Activated CD4-positive, alpha-beta T cell treated with anti-CD3 and anti-CD28 coated beads for 36 hours (primary cell): ENCODE measurements at regions not wholly inside any gene's neighbourhood (a gene's known extent, or its start where the extent isn't known, plus 50 kb on each side); places are given as distances from the start of the nearest gene placed in this dataset.

Experiments used
- ATAC-seq: fragments of 200-7000 bp; cut with Tn5 transposase; one replicate; pipeline ENCODE4 v1.10.0; 2021; ENCODE audit warnings: mild to moderate bottlenecking, moderate library complexity
- CTCF ChIA-PET: fragments of 350-600 bp; sonication (Branson Sonifier 250); formaldehyde crosslinking; loops from one replicate; lab custom pipeline; 2021; ENCODE audit warnings: antibody characterized with exemption; lab: Charles Lee
- POLR2A ChIA-PET: fragments of 350-600 bp; sonication (Branson Sonifier 250); formaldehyde crosslinking; loops from one replicate; lab custom pipeline; 2021; ENCODE audit warnings: antibody characterized with exemption, inconsistent platforms; lab: Charles Lee
- DNase-seq: peaks from one replicate; pipeline ENCODE4 v3.0.0-alpha.2; 2020
- H3K27ac Mint-ChIP-seq: one replicate; pipeline ENCODE4 v1.8.0; 2021; ENCODE audit warnings: mixed read lengths
- H3K27me3 Mint-ChIP-seq: one replicate; pipeline ENCODE4 v1.8.0; 2021; ENCODE audit warnings: mixed read lengths
- H3K36me3 Mint-ChIP-seq: one replicate; pipeline ENCODE4 v1.8.0; 2021; ENCODE audit warnings: low read depth, mixed read lengths
- H3K4me1 Mint-ChIP-seq: one replicate; pipeline ENCODE4 v1.8.0; 2021; ENCODE audit warnings: mixed read lengths
- H3K4me3 Mint-ChIP-seq: one replicate; pipeline ENCODE4 v1.8.0; 2021; ENCODE audit warnings: mild to moderate bottlenecking, moderate library complexity, mixed read lengths
- H3K9me3 Mint-ChIP-seq: one replicate; pipeline ENCODE4 v1.8.0; 2021; ENCODE audit warnings: low read depth, mixed read lengths
- intact Hi-C, 2 experiments: fragments of 100-400 bp; cut with DNase I in 1 of 2; cut with micrococcal nuclease in 1 of 2; formaldehyde crosslinking; loops; one replicate each; pipeline versions ENCODE4 v1.14.2 to v1.15.1; 2022 to 2024; cut with DNase I, micrococcal nuclease

DNA sequence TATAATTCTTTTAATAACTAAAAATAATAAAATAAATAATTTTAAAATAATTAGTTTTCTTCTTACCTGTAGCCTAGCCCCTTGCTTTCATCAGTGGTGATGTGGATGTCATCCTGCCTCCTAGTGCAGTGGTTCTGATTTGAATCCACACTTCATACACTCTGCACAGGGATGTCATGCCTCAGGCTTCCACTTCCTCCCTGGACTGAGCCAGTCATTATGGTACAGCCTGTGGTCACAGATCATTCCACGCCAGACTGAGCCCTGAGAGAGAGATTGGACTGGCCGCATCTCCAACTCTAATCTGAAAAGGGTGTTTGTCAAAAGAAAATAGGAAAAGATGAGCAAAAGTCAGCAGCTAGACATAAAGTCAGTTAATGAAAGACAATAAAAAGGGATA lies 436.2 kb upstream of the IGFBP3 start:
- H3K27me3 Mint-ChIP-seq = no peaks in the 10 kb centered on the region
- ChIA-PET CTCF (no interaction called here), POLR2A (no interaction called here)
- H3K4me1 Mint-ChIP-seq = no peaks in the 10 kb centered on the region
- no peak overlapping the region for H3K4me3 Mint-ChIP-seq
- H3K36me3 Mint-ChIP-seq = no peaks in the 10 kb centered on the region
- ATAC-seq (no peak), DNase-seq (no peak)
- peaks cover 2% of the 10 kb centered on the region for H3K9me3 Mint-ChIP-seq
- H3K27ac Mint-ChIP-seq = no peak overlapping the region
- intact Hi-C loops = no loop called here

DNA sequence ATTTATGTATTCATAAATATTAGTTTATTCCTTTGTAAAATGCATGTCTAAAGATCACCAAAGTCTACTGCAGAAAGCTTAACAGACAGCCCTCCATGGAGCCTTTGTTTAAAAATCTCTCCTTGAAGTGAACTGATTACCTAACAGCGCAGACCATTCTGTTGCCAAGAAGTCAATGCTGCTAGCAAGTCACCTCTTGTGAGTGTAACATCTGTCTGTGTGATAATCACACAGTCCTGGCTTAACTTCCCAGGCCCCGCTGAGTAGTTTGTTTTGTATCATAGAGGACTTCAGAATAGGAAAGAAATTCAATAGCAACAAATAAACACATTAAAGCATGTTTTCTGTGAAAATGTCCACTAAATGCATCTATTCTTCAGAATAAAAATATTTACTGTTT lies 435.3 kb upstream of the IGFBP3 start:
- H3K4me3 Mint-ChIP-seq = no peak overlapping the region
- intact Hi-C loops = no loop called here
- CTCF ChIA-PET = interaction anchor here (0.9 to 1.1 kb wide), 2 partner anchors 40 to 464 kb away, joined by 3 read pairs; no protein-coding TSS in a partner anchor
- no peaks in the 10 kb centered on the region for H3K27me3 Mint-ChIP-seq
- DNase-seq (no peak), ATAC-seq (no peak)
- H3K36me3 Mint-ChIP-seq = no peaks in the 10 kb centered on the region
- H3K4me1 Mint-ChIP-seq = no peaks in the 10 kb centered on the region
- H3K9me3 Mint-ChIP-seq = peaks cover 2% of the 10 kb centered on the region
- POLR2A ChIA-PET = interaction anchor here (0.5 kb wide), 1 partner anchor 289 kb away, joined by 3 read pairs; no protein-coding TSS in a partner anchor
- no peak overlapping the region for H3K27ac Mint-ChIP-seq

DNA sequence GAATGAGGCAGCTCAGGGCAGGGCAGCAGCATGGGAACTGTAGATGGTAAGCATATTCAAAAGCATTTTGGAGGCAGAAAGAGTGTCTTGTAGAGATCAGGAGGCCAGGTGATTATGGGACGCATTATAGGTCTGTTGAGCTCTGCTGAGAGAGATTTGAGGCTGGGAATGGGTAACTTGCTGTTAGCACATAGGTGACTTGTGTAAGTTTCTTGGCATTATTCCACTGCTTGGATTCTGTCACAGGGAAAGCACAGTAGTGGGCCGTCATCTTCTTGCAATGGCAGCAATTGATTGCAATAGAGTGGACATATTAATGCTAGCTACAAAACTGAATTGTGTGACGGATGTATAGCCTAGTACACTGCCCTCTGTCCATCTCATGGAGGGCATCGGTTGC lies 434.3 kb upstream of the IGFBP3 start:
- Mint-ChIP-seq H3K27me3 (no peaks in the 10 kb centered on the region), H3K36me3 (no peaks in the 10 kb centered on the region), H3K4me1 (no peaks in the 10 kb centered on the region), H3K9me3 (no peaks in the 10 kb centered on the region), H3K27ac (no peak overlapping the region), H3K4me3 (no peak overlapping the region)
- intact Hi-C loops = no loop called here
- DNase-seq (no peak), ATAC-seq (no peak)
- CTCF ChIA-PET = interaction anchor here (0.9 to 1.1 kb wide), 2 partner anchors 41 to 463 kb away, joined by 3 read pairs; no protein-coding TSS in a partner anchor
- POLR2A ChIA-PET = no interaction called here

DNA sequence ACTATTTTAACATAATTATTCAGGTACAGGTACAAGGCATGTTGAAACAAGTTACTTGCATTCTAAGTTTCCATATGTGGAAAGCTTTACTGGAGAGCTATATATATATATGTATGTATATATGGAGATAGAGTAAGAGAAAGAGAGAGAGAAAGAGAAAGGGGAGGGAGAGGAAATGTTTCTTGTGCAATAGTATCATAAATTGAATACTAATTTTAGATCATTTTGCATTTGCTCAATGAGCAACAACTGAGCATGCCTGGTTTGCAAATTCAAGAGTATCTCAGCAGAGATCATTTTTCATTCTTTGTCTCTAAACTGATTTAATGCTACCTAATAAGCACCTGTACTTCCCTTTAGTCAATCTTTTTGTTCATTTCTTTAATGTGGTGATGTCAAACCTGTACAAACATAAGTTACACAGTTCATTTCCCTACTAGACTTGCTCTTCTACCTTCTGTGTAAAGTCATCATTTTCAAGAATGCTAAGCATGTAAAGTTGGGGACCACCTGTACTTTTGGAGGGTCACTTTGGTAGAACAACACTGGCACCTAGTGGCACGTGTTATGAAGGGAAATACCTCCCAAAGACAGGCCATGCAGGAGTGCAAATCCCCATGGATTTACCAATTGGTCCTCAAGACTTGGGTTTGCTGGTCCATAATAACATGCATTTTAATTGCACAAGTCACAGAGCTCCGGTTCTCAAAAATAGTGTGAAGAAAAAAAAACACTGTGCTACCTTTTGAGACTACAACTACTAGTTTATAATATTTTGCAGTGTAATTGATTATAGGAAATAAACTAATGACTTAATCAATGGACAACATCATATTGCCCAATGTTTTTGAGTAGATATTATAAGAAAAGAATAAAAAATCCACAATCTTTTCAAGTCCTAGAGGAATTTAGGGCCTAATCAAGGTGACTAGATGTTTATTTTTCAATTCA lies 431.2 kb upstream of the IGFBP3 start:
- Mint-ChIP-seq H3K27ac (no peak overlapping the region), H3K27me3 (no peaks in the 10 kb centered on the region), H3K4me1 (no peaks in the 10 kb centered on the region), H3K4me3 (no peak overlapping the region), H3K36me3 (no peaks in the 10 kb centered on the region), H3K9me3 (no peaks in the 10 kb centered on the region)
- intact Hi-C loops = loop anchor here (1.0 kb wide), 2 partner anchors 429 to 435 kb away; no protein-coding TSS in a partner anchor
- DNase-seq (peak; percentile 33), ATAC-seq (no peak)
- ChIA-PET POLR2A (no interaction called here), CTCF (no interaction called here)

DNA sequence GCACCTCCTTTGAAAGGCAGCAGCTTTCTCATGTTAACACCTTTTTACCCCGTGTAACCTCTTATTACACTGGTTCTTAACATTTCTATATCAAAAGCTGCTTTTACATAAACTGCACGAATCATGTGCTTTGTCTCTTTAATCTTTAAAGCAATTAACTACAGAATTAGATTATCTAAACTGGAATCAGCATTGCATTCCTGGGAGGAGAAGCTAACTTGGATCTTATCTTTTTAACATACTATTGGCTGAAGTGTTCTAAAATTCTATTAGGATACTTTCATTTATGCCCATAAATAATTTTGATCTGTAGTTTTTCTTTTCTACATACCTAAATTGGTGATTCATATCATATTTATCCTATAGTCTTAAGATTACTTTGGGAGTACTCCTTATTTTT lies 428.4 kb upstream of the IGFBP3 start:
- CTCF ChIA-PET = interaction anchor here (0.6 to 1.8 kb wide), 4 partner anchors 213 to 458 kb away, joined by 3 to 9 read pairs (median 4); no protein-coding TSS in a partner anchor

DNA sequence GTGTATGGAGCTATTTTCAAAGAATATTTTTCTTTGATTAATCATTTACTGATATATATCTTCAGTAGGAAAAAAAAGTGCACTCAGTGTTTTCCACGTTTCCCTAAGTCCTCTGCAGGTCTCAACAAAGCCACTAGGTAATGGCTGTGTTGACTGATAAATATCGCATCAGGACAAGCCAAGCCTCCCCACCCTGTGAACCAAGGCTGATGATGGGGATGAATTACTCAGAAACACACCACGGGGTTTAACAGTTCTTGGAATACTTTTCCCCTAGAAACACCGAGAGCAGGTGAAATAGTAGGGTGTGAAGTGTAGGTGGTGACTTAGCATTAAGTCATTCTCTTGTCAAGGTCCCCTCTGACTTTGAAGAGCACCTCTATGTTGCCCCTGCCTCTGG lies 423.5 kb upstream of the IGFBP3 start:
- ChIA-PET POLR2A (no interaction called here), CTCF (no interaction called here)
- DNase-seq = no peak
- no peaks in the 10 kb centered on the region for H3K4me1 Mint-ChIP-seq
- no peak overlapping the region for H3K4me3 Mint-ChIP-seq
- intact Hi-C loops = no loop called here
- no peak overlapping the region for H3K27ac Mint-ChIP-seq
- ATAC-seq = no peak
- peaks cover 2% of the 10 kb centered on the region for H3K27me3 Mint-ChIP-seq
- no peaks in the 10 kb centered on the region for H3K36me3 Mint-ChIP-seq
- no peaks in the 10 kb centered on the region for H3K9me3 Mint-ChIP-seq

More for the DNA sequence above, 428.4 kb upstream of the IGFBP3 start:
- ATAC-seq (no peak), DNase-seq (no peak)
- POLR2A ChIA-PET = no interaction called here
- Mint-ChIP-seq H3K9me3 (no peaks in the 10 kb centered on the region), H3K27ac (no peak overlapping the region), H3K4me1 (no peaks in the 10 kb centered on the region), H3K4me3 (no peak overlapping the region), H3K27me3 (peaks cover 2% of the 10 kb centered on the region), H3K36me3 (no peaks in the 10 kb centered on the region)
- intact Hi-C loops = no loop called here

DNA sequence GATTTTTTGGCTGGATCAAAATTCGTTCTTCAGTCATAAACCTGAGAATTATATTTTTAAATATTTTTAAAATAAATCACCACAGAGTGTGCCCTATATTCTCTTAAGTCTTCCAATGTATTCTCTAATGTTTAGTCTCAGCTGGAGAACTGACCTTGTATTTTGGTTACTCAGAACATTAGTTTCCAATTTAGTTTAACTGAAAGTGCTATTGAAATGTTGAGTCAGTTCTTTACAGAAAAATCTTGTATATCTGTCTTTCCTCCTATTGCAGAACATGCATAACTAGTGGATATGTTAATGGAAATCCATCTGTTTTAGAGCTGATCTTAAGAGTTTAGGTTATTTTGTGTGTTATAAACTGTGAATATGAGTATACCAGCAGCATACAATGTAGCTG lies 422.7 kb upstream of the IGFBP3 start:
- no peak for ATAC-seq
- H3K4me1 Mint-ChIP-seq = no peaks in the 10 kb centered on the region

DNA sequence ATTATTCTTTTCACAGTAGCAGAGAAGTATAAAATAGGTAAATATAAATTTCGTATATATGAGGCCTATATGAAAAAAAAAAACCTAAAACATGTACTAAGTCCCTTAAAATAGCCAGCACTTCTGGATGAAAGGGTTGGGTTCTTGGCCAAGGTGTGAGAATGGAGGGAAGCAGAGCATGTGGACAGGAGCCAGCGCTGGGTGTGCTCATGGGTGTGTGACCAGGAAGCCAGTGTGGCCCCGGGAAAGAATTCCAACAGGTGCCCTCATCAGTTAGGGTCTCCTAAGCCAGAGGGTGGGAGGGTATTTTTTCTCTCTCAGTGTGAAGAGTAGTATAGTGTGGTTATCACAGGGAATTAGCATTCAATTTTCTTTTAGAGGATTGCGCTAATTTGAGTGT lies 401.9 kb upstream of the IGFBP3 start:
- ChIA-PET CTCF (no interaction called here), POLR2A (no interaction called here)
- Mint-ChIP-seq H3K4me3 (no peak overlapping the region), H3K36me3 (no peaks in the 10 kb centered on the region), H3K9me3 (peaks cover 2% of the 10 kb centered on the region), H3K27me3 (no peaks in the 10 kb centered on the region), H3K4me1 (no peaks in the 10 kb centered on the region), H3K27ac (no peak overlapping the region)
- DNase-seq (no peak), ATAC-seq (no peak)
- intact Hi-C loops = no loop called here

More for the DNA sequence above, 422.7 kb upstream of the IGFBP3 start:
- DNase-seq = no peak
- intact Hi-C loops = no loop called here
- Mint-ChIP-seq H3K27me3 (peaks cover 2% of the 10 kb centered on the region), H3K9me3 (no peaks in the 10 kb centered on the region), H3K4me3 (no peak overlapping the region), H3K36me3 (no peaks in the 10 kb centered on the region), H3K27ac (no peak overlapping the region)
- ChIA-PET POLR2A (no interaction called here), CTCF (interaction anchor here (0.7 kb wide), 1 partner anchor 421 kb away, joined by 3 read pairs; no protein-coding TSS in a partner anchor)

DNA sequence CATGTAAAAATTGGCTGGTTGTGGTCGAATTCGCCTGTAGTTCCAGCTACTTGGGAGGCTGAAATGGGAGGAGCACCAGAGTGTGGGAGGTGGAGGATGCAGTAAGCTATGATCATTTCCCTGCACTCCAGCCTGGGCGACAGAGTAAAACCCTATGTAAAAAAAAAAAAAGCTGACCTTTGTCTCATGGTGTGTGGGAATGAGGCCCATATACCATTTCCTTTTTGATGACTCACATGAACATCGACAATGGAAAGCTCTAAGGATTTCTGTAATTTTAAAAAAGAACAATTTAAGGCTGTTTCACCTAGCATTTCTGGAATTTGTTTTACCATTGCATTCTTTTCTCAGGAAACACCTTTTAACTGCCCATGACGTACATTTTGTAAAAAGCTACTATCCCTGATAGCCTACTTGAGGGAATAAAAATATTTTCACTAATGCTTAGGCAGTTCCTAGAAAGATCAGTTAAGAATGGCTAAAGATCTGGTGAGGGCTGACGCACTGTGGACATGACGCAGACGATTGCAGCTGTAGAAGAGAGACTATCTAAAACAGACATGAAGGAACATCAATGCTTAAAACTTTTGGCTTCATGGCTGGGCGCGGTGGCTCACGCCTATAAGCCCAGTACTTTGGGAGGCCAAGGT lies 400.6 kb upstream of the IGFBP3 start:
- H3K27ac Mint-ChIP-seq = no peak overlapping the region
- DNase-seq (no peak), ATAC-seq (no peak)
- H3K4me3 Mint-ChIP-seq = no peak overlapping the region
- H3K36me3 Mint-ChIP-seq = no peaks in the 10 kb centered on the region
- H3K27me3 Mint-ChIP-seq = no peaks in the 10 kb centered on the region
- H3K9me3 Mint-ChIP-seq = peaks cover 2% of the 10 kb centered on the region
- H3K4me1 Mint-ChIP-seq = no peaks in the 10 kb centered on the region
- ChIA-PET POLR2A (no interaction called here), CTCF (no interaction called here)
- intact Hi-C loops = no loop called here

DNA sequence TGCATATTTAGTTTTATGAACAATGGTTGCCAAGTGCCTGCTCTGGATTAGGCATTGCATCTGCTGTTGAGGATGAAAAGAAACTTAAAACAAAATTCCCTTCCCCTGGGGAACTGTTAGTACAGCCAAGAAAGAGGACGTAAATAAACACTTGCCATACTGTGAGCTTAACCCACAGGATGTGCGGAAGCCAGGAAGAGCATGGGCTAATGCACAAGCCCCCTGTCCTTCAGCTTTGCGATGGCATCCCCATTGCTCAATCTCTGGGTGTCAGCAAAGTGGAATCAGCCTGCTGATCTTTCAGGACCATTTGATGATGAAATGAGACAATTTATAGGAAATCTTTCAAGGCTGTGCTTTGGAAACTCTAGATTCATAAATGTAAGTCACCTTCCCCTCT lies 399.9 kb upstream of the IGFBP3 start:
- intact Hi-C loops = no loop called here
- H3K27ac Mint-ChIP-seq = no peak overlapping the region
- H3K9me3 Mint-ChIP-seq = peaks cover 2% of the 10 kb centered on the region
- no peaks in the 10 kb centered on the region for H3K4me1 Mint-ChIP-seq
- CTCF ChIA-PET = no interaction called here
- DNase-seq = no peak
- POLR2A ChIA-PET = no interaction called here
- H3K4me3 Mint-ChIP-seq = no peak overlapping the region
- no peaks in the 10 kb centered on the region for H3K27me3 Mint-ChIP-seq
- no peak for ATAC-seq
- H3K36me3 Mint-ChIP-seq = no peaks in the 10 kb centered on the region

DNA sequence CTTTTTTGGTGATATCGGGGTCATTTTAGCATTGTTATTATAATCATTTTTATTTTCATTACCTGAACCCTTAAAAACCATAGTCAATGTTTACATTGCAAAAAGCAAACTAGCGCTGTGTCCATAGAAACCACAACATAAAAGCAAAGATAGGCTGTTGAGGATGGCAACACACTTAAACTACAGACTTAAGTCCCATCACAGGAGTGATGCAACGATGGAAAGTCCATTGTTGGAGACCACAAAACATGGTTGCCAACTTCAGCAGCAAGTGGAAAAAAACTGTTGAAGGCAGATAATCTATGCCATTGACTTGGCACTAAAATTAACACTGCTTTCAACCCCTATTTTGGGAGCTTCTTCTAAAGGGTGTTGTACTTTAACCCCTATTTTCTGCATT lies 398.8 kb upstream of the IGFBP3 start:
- Mint-ChIP-seq H3K4me3 (no peak overlapping the region), H3K27me3 (no peaks in the 10 kb centered on the region), H3K4me1 (no peaks in the 10 kb centered on the region), H3K36me3 (no peaks in the 10 kb centered on the region), H3K9me3 (peaks cover 2% of the 10 kb centered on the region), H3K27ac (no peak overlapping the region)
- intact Hi-C loops = no loop called here
- ATAC-seq (no peak), DNase-seq (no peak)
- CTCF ChIA-PET = no interaction called here
- POLR2A ChIA-PET = no interaction called here

DNA sequence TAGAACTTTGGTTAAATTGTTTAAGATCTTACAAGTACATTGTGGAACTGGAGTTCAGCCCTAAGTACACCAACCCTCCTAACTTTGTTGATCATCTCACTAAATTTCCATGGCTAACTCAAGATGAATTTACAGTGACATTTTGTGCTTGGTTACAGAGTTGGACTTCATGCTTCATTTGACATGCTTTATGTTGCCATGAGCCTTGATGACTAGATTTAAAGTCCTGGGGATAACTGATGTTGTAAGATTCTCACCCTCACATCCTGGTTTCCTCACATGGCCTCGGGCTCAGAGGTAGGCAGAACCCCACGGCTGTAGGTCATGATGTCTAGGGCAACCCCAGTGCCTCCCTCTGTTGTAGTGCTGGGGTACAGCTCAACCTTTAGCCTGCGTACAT lies 397.2 kb upstream of the IGFBP3 start:
- POLR2A ChIA-PET = no interaction called here
- ATAC-seq = no peak
- Mint-ChIP-seq H3K27me3 (no peaks in the 10 kb centered on the region), H3K4me1 (no peaks in the 10 kb centered on the region), H3K9me3 (peaks cover 2% of the 10 kb centered on the region), H3K36me3 (no peaks in the 10 kb centered on the region), H3K4me3 (no peak overlapping the region), H3K27ac (no peak overlapping the region)
- CTCF ChIA-PET = no interaction called here
- DNase-seq = no peak
- intact Hi-C loops = no loop called here
